G401 (cell line): ENCODE measurements at regions not wholly inside any gene's neighbourhood (a gene's known extent, or its start where the extent isn't known, plus 50 kb on each side); places are given as distances from the start of the nearest gene placed in this dataset.
"Not testable (repeated sequence)": the region's sequence is repeated elsewhere in the genome, so short reads cannot be mapped to it uniquely, and the experiment has no call there.

ENCODE experiments used
- DNase-seq: peaks from one replicate; pipeline ENCODE4 v3.0.0-alpha.2; 2015; ENCODE audit warnings: low spot score
- in situ Hi-C: cut with HindIII; loops from 2 replicates; pipeline ENCODE4 v1.10.0; 2016; ENCODE audit warnings: low sequenced_read_pairs, mixed read lengths

DNA sequence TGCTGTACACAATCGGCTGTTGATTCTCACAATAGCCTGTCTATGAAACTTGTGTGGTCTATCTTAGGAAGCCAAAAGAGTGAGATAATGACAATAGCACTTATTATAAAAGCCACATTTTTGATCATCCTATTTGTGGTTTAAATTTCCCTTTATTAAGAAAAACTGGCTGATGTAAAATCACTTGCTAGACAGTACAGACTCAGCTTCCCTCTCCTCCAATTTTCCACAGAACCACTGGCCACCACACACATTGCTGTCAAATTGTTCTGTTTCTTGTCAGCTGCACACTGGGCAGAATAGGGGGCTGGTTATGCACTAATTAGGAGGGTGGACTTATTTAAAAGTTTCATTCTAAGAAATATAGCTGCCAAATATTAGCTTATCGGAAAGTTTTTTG, 425.9 kb downstream of the EPHA3 start:
- in situ Hi-C loops: no loop called here

GRCh38 chr3:89554587-89554986, 447.2 kb downstream of the EPHA3 start:
- in situ Hi-C loops, DNase-seq: not testable (repeated sequence)

More for the DNA sequence above, 425.9 kb downstream of the EPHA3 start:
- no peak for DNase-seq

GRCh38 chr3:89558711-89559110, 451.3 kb downstream of the EPHA3 start:
- DNase-seq: no peak
- in situ Hi-C loops: no loop called here

DNA sequence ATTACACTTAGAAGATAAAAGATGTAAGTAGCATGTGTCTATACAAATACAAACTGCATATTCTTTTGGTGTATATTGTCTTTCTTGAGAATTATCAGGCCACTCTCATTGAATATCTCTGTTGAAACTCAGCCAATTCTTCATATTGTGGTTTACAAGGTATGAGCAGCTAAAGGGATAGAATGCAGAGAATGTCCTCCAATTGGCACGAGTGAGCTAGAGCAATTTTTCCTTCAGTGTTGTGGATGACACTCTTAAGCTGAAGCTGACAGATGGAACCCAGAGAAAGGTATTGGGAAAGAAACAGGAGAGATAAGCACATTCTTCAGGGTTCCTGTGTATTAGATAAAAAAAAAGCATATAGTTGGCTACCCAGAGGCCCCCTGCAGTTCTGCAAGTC, 453.1 kb downstream of the EPHA3 start:
- DNase-seq: no peak
- in situ Hi-C loops: no loop called here

DNA sequence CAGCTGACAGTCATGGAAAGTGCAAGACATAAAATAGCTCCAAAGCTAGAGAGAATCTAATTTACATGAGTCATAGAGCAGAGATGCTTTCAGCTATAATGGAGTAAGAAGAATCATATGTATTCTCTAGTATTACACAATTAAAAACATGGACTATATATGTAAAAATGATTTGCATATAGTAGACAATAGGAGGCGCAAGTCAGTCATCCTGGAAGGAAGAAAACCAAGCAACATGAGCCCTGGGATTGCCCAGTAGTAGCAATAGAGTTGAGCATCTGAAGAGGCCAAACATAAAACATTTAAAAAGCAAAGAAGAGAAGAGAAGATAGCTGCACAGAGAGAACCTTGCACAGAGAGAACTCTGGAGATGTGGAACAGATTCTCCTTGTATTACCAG, 455.0 kb downstream of the EPHA3 start:
- DNase-seq: no peak
- in situ Hi-C loops: no loop called here

GRCh38 chr3:89565098-89565497, 457.7 kb downstream of the EPHA3 start:
- in situ Hi-C loops: no loop called here
- no peak for DNase-seq

- no peak for DNase-seq
- in situ Hi-C loops: no loop called here
These were observed 463.0 kb downstream of the EPHA3 start for GRCh38 chr3:89570465-89570864.

DNA sequence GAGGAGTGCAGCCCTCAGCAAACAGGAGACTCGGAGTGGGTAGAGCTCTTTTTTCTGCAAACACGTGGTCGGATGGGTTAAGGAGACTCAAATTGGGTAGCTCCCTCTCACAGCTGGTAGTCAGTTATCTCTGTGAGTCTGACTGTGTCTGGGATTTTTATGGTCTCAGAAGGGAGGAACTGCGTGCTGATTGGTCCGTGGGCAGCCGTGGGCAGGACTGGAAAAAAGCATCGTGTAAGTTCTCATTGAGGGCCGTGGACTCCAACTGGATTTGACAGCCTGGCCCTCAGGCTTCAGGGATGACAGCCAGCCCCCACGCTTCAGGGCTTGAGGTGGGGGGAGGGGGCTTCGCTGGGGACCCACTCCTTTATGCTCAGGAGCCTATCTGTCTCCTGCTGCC, 463.9 kb downstream of the EPHA3 start:
- no peak for DNase-seq
- in situ Hi-C loops: no loop called here

DNA sequence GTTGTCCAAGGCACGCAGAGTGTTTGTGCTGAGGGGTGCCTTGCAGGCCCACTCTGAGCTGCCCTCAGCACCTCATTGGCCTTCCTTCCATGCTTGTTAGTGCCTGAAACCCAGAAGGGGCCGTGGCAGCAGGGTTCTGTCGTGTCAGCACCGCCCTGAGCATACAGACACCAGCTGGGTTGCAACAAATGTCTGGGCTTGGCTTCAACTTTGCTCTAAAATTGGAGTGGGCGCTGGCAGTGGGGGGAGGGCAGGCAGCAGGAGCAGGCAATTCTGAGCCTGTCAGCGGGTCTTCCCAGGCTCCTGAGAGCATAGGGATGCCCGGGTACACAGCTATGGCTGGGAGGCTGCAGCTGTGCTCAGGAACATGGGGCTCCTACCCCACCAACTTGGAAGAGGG, 464.3 kb downstream of the EPHA3 start:
- in situ Hi-C loops: no loop called here

GRCh38 chr3:89572261-89572660, 464.8 kb downstream of the EPHA3 start:
- no peak for DNase-seq
- in situ Hi-C loops: no loop called here

More for the DNA sequence above, 464.3 kb downstream of the EPHA3 start:
- no peak for DNase-seq

DNA sequence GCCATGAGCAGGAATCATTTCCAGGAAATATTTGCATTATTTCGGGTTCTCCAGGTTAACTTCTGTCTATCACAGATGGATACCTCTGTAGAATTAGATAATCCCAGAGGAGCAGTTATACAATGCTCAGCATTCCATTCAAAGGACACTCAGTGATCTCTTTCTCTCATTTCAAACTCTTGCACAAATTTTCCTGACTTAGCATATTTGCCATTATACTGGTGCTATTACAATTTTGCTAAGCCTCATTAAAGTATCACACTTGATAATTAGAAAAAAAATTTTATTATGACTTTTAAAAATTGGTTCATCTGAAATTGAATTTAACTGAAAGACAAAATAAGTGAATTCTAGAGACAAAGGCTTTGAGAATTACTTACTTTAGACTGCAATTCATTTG, 469.0 kb downstream of the EPHA3 start:
- in situ Hi-C loops: no loop called here
- DNase-seq: no peak

DNA sequence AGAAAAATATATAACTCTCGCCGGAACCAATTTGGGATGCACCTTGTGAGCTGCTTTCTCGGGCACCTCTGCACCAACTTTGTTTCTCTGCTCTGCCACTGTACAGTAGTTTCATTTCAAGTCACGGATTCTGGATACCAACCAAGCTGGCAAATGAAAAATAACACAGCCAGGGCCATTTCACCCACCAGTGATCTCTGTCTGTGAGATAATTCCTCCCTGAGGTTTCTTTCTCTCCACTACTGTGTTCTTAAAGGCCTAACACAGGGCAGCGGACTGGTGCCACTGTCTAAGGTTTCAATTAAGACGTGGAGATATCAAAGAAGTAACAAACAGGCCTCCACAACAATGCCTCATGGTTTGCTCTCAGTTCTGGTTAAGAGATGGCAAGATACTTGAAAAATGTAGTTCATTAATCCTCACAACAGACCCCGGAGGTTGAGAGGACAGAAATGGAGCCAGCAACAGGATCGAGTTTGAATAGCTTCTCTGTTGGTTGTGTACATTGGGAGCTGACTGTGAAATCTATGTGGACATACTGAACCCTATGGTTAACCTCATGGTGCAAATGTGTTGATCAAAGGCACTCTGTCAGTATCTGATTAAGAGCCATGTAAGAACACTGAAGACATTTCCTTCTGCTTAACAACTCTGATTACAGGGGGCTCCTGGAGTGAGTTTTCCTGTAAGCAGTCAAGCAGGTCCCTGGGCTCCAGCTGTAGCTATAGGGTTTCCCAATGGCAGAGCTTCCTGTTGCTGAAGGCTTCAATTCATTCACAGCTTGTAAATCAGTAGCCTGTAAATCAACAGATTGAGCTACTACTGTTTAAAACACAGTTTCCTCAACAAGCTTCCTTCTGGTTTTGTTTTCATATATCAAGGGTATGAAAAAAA, 470.5 kb downstream of the EPHA3 start:
- in situ Hi-C loops: no loop called here
- DNase-seq: no peak

GRCh38 chr3:89580859-89581258, 473.4 kb downstream of the EPHA3 start:
- in situ Hi-C loops: no loop called here
- DNase-seq: no peak

GRCh38 chr3:89584398-89584797, 477.0 kb downstream of the EPHA3 start:
- no peak for DNase-seq
- in situ Hi-C loops: no loop called here

- DNase-seq: no peak
- in situ Hi-C loops: no loop called here
These were observed 478.8 kb downstream of the EPHA3 start for GRCh38 chr3:89586256-89586655.

DNA sequence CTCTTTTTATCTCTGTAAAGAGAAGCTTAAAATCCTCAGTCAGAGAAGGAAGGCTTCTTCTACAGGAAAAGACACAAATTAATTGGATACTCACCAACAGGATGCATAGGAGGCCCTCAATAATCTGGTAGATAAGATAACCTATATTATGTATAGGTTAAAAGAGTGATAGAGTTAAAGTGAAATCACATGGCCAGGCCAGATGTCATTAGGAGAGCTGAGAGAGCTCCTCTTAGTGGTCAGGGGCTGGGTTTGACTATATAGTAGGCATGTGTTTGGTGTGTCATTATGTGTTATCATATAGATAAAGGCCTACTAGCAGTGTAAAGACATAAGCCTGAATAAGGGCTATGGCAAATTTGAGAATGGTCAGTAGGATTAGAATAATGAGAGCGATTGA, 479.3 kb downstream of the EPHA3 start:
- in situ Hi-C loops: no loop called here
- DNase-seq: no peak

DNA sequence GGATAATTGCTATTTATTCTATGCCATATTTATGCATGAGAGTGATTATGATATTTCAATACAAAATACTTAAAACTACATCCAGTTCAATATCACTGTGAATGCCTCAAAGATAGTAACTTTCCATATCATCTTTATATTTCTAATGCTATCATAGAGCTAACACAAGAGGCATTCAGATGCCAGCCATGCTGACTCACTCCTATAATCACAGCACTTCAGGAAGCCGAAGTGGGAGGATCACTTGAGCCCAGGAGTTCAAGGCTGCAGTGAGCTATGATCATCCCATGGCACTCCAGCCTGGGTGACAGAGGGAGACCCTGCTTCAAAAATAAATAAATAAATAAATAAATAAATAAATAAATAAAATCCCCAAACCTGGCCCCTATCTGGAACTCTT, 498.7 kb downstream of the EPHA3 start:
- in situ Hi-C loops: no loop called here
- no peak for DNase-seq

GRCh38 chr3:89612027-89612426, 504.6 kb downstream of the EPHA3 start:
- DNase-seq: no peak

DNA sequence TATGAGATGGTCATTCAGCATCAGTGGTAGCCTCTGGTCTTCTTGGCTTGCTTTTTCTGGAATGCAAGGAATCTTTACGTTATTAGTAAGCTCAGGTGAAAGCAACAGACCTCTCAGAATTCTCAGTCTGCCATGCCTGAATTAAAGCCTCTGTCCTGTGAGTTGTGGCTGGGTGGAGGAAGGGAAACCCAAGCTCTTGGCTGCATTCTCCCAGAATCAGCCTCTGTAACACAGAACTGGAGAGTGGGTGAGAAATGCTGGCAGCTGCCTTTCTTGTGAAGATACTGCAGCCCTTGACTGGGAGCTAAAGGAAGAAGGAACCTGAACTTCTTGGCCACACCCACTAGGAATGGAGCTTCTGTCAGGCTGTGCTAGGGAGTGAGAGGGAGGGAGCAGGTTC, 505.8 kb downstream of the EPHA3 start:
- in situ Hi-C loops: no loop called here

More at GRCh38 chr3:89612027-89612426, 504.6 kb downstream of the EPHA3 start:
- in situ Hi-C loops: no loop called here

GRCh38 chr3:89617706-89618105, 510.3 kb downstream of the EPHA3 start:
- DNase-seq: no peak

More for the DNA sequence above, 505.8 kb downstream of the EPHA3 start:
- DNase-seq: no peak

DNA sequence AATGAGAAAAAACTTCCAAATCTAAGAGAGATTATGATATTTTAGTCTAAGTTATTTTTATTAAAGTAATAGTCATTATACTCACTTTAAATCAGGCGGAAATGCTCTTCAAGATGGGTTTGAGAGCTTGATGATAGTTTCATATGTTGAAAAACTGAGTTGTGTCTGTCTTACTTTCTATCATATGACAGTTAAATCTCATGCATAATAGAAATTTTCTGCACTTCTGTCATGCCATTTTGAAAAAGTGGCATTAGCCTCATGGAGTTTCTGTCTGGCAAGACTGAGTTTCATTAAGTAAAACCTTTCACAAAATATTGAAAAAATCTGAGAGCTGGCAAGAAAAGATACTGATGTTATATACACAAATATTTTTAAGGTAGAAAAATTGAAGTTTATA, 511.8 kb downstream of the EPHA3 start:
- no peak for DNase-seq
- in situ Hi-C loops: no loop called here

More at GRCh38 chr3:89617706-89618105, 510.3 kb downstream of the EPHA3 start:
- in situ Hi-C loops: no loop called here
